Ovary (tissue), 7 donors: ENCODE measurements at regions not wholly inside any gene's neighbourhood (a gene's known extent, or its start where the extent isn't known, plus 50 kb on each side); places are given as distances from the start of the nearest gene placed in this dataset.

Experiments used
- DNase-seq, 5 donors: peaks; one replicate each; pipeline ENCODE4 v3.0.0-alpha.2; 2019 to 2020
- H3K27ac ChIP-seq, 2 donors: fragments of 200-600 bp; one replicate each; pipeline versions ENCODE4 v1.5.1 to v1.8.0; 2019 to 2022
- H3K27me3 ChIP-seq: fragments of 200-600 bp; one replicate; pipeline ENCODE4 v1.8.0; 2022
- H3K36me3 ChIP-seq: fragments of 200-600 bp; sonication (generic); one replicate; pipeline ENCODE4 v1.5.1; 2019
- H3K4me1 ChIP-seq: one replicate; pipeline ENCODE4 v1.8.1; 2013; ENCODE audit warnings: mild to moderate bottlenecking, moderate library complexity; ENCODE audit not compliant: insufficient read depth
- H3K4me3 ChIP-seq: fragments of 200-600 bp; sonication (generic); one replicate; pipeline ENCODE4 v1.5.1; 2017
- H3K9me3 ChIP-seq, 2 donors: fragments of 200-600 bp in 1 of 2; sonication (generic) in 1 of 2; one replicate each; pipeline versions ENCODE4 v1.5.1 to v1.8.1; 2013 to 2019; ENCODE audit warnings: mild to moderate bottlenecking in 1 of 2, moderate library complexity in 1 of 2
- CTCF ChIP-seq, 3 donors: fragments of 450-650 bp in 2 of 3; fragments of 200-600 bp in 1 of 3; IDR thresholded peaks; one replicate each; pipeline versions ENCODE4 v1.5.1 to v1.8.0; 2016 to 2022; ENCODE audit warnings: antibody characterized with exemption in 3 of 3, mild to moderate bottlenecking in 1 of 3
- EP300 ChIP-seq: sonication (generic); formaldehyde crosslinking; IDR thresholded peaks from one replicate; pipeline ENCODE4 v1.6.1; 2017; ENCODE audit warnings: antibody characterized with exemption
- POLR2A ChIP-seq: fragments of 450-650 bp; IDR thresholded peaks from one replicate; pipeline ENCODE4 v1.6.1; 2017; ENCODE audit warnings: antibody characterized with exemption, mild to moderate bottlenecking, moderate library complexity
- WGBS, 3 donors: extraction: QIAGEN DNeasy Blood & Tissue Kit in 1 of 3; methylation state at CpG; one replicate each; pipeline versions ENCODE4 v1.1.5 to v1.1.7; 2013 to 2017; 5-methylcytosine and 5-hydroxymethylcytosine counted together
- intact Hi-C, 4 donors: fragments of 100-400 bp; cut with DNase I; formaldehyde crosslinking; loops; one replicate each; pipeline versions ENCODE4 v1.11.0 to v1.15.1; 2022 to 2023
- donor health status: DM: no; HTN: no; CAD: no; lungs with moderate emphysema.
- donor health status: DM: no; HTN: no; CAD: no.
- donor health status: Bipolar disorder and iron deficiency.
- donor health status: DM: no; HTN: no; CAD: no.
- donor health status: DM: yes; HTN: yes; CAD: no.

- intact Hi-C loops: no loop called here
- H3K27me3 ChIP-seq: no peaks in the 10 kb centered on the region
- 83 to 87% (median 87%) methylated on average over 6 of the region's 6 CpGs for WGBS, 3 donors
- no peaks in the 10 kb centered on the region for H3K9me3 ChIP-seq
- no peak for DNase-seq
- TF ChIP-seq CTCF (IDR thresholded peaks at IDR 0.05): no peak
- TF ChIP-seq POLR2A: no peak
- TF ChIP-seq EP300: no peak
- H3K36me3 ChIP-seq: no peaks in the 10 kb centered on the region
- H3K27ac ChIP-seq: no peak overlapping the region
- peaks cover 3% of the 10 kb centered on the region for H3K4me1 ChIP-seq
- H3K4me3 ChIP-seq: no peak overlapping the region
Observed at GRCh38 chr5:63687854-63688516, 274.3 kb downstream of the HTR1A start.

- 76 to 80% (median 77%) methylated on average over 5 of the region's 5 CpGs for WGBS, 3 donors
- peak in 2 of 5 donors; percentile 13 to 16 for DNase-seq
- intact Hi-C loops: no loop called here
- TF ChIP-seq EP300 (no peak), CTCF (IDR thresholded peaks at IDR 0.05) (no peak), POLR2A (no peak)
- Histone ChIP-seq H3K36me3 (no peaks in the 10 kb centered on the region), H3K9me3 (no peaks in the 10 kb centered on the region), H3K27me3 (no peaks in the 10 kb centered on the region), H3K4me3 (no peak overlapping the region), H3K27ac (no peak overlapping the region), H3K4me1 (peaks cover 3% of the 10 kb centered on the region)
Observed at GRCh38 chr5:63686938-63687337, 275.3 kb downstream of the HTR1A start.

GRCh38 chr5:63686181-63686580 is 276.1 kb downstream of the HTR1A start:
- Histone ChIP-seq H3K4me1 (peaks cover 3% of the 10 kb centered on the region), H3K9me3 (no peaks in the 10 kb centered on the region), H3K27me3 (no peaks in the 10 kb centered on the region), H3K4me3 (no peak overlapping the region), H3K36me3 (no peaks in the 10 kb centered on the region), H3K27ac (no peak overlapping the region)
- intact Hi-C loops: no loop called here
- DNase-seq: no peak
- TF ChIP-seq EP300 (no peak), CTCF (IDR thresholded peaks at IDR 0.05) (no peak)
- whole genome bisulfite sequencing, 3 donors: 19 to 35% (median 27%) methylated on average over 2 of the region's 2 CpGs

- no peak overlapping the region for H3K27ac ChIP-seq
- intact Hi-C loops: no loop called here
- TF ChIP-seq CTCF (IDR thresholded peaks at IDR 0.05) (no peak), EP300 (no peak), POLR2A (no peak)
- H3K4me3 ChIP-seq: no peak overlapping the region
- H3K9me3 ChIP-seq: no peaks in the 10 kb centered on the region
- H3K27me3 ChIP-seq: no peaks in the 10 kb centered on the region
- H3K4me1 ChIP-seq: peaks cover 3% of the 10 kb centered on the region
- no peaks in the 10 kb centered on the region for H3K36me3 ChIP-seq
- DNase-seq: no peak
Observed at GRCh38 chr5:63685454-63685853, 276.8 kb downstream of the HTR1A start.
